HG02938 (cell line): ENCODE measurements at regions not wholly inside any gene's neighbourhood (a gene's known extent, or its start where the extent isn't known, plus 50 kb on each side); places are given as distances from the start of the nearest gene placed in this dataset.
A peak's percentile ranks its signal among the peaks of the same experiment; 100 is the strongest.

Experiments
- ATAC-seq: cut with Tn5 transposase; IDR thresholded peaks from one replicate; pipeline ENCODE4 v1.9.1; 2021; ENCODE audit warnings: mild to moderate bottlenecking, moderate library complexity; ENCODE audit not compliant: unreplicated experiment

- ATAC-seq: no peak
Measured at GRCh38 chr2:155442088-155442487, 743.6 kb downstream of the KCNJ3 start.

- ATAC-seq: no peak
Measured at GRCh38 chr2:155431004-155431507, 732.6 kb downstream of the KCNJ3 start.

GRCh38 chr2:155427470-155427869, 729.0 kb downstream of the KCNJ3 start:
- ATAC-seq: no peak

- no peak for ATAC-seq
Measured at GRCh38 chr2:155424518-155424917, 726.0 kb downstream of the KCNJ3 start.

GRCh38 chr2:155418753-155419152, 720.3 kb downstream of the KCNJ3 start:
- no peak for ATAC-seq

GRCh38 chr2:155412598-155412997, 714.1 kb downstream of the KCNJ3 start:
- ATAC-seq: peak; percentile 94

- ATAC-seq: no peak
Measured at GRCh38 chr2:155404433-155405002, 706.0 kb downstream of the KCNJ3 start.

- ATAC-seq: no peak
Measured at GRCh38 chr2:155393406-155393805, 694.9 kb downstream of the KCNJ3 start.

- no peak for ATAC-seq
Measured at GRCh38 chr2:155391613-155392130, 693.2 kb downstream of the KCNJ3 start.

- ATAC-seq: no peak
Measured at GRCh38 chr2:155389224-155389623, 690.7 kb downstream of the KCNJ3 start.

- no peak for ATAC-seq
Measured at GRCh38 chr2:155384555-155385123, 686.1 kb downstream of the KCNJ3 start.

GRCh38 chr2:155382776-155383175, 684.3 kb downstream of the KCNJ3 start:
- no peak for ATAC-seq

- ATAC-seq: no peak
Measured at GRCh38 chr2:155381436-155381835, 682.9 kb downstream of the KCNJ3 start.

- ATAC-seq: no peak
Measured at GRCh38 chr2:155379494-155379893, 681.0 kb downstream of the KCNJ3 start.

GRCh38 chr2:155377931-155378444, 679.5 kb downstream of the KCNJ3 start:
- ATAC-seq: no peak

- no peak for ATAC-seq
Measured at GRCh38 chr2:155377266-155377680, 678.8 kb downstream of the KCNJ3 start.

- no peak for ATAC-seq
Measured at GRCh38 chr2:155372969-155373368, 674.5 kb downstream of the KCNJ3 start.

- no peak for ATAC-seq
Measured at GRCh38 chr2:155368934-155369333, 670.4 kb downstream of the KCNJ3 start.

GRCh38 chr2:155364766-155365165, 666.3 kb downstream of the KCNJ3 start:
- ATAC-seq: no peak

- ATAC-seq: no peak
Measured at GRCh38 chr2:155363349-155363888, 664.9 kb downstream of the KCNJ3 start.

- no peak for ATAC-seq
Measured at GRCh38 chr2:155357172-155357571, 658.7 kb downstream of the KCNJ3 start.

- no peak for ATAC-seq
Measured at GRCh38 chr2:155356250-155356649, 657.8 kb downstream of the KCNJ3 start.
